Choroid plexus epithelial cell (primary cell): ENCODE measurements at regions not wholly inside any gene's neighbourhood (a gene's known extent, or its start where the extent isn't known, plus 50 kb on each side); places are given as distances from the start of the nearest gene placed in this dataset.

Experiments used
- DNase-seq: peaks from one replicate; pipeline ENCODE4 v3.0.0-alpha.2; 2010; ENCODE audit warnings: low read depth
- H3K4me3 ChIP-seq: 2 replicates; pipeline ENCODE4 v1.5.1; 2011; ENCODE audit warnings: low read depth, mild to moderate bottlenecking, control low read depth, low read length, moderate library complexity
- CTCF ChIP-seq: conservative IDR thresholded peaks from 2 replicates; pipeline ENCODE4 v1.5.1; 2011; ENCODE audit warnings: low read depth, mild to moderate bottlenecking, control low read depth, inconsistent platforms, low read length, moderate library complexity

GRCh38 chr13:73335944-73336343, 277.1 kb downstream of the KLF5 start:
- no peak for TF ChIP-seq CTCF
- no peak overlapping the region for H3K4me3 ChIP-seq
- no peak for DNase-seq

GRCh38 chr13:73335210-73335609, 276.4 kb downstream of the KLF5 start:
- TF ChIP-seq CTCF, result no peak
- no peak overlapping the region for H3K4me3 ChIP-seq
- peak; percentile 73 for DNase-seq

- DNase-seq, result no peak
These were observed 275.6 kb downstream of the KLF5 start for GRCh38 chr13:73334445-73334844.

GRCh38 chr13:73331556-73331955, 272.8 kb downstream of the KLF5 start:
- DNase-seq, result no peak
- no peak for TF ChIP-seq CTCF
- no peak overlapping the region for H3K4me3 ChIP-seq

More at GRCh38 chr13:73334445-73334844, 275.6 kb downstream of the KLF5 start:
- TF ChIP-seq CTCF, result no peak
- H3K4me3 ChIP-seq, result no peak overlapping the region

- TF ChIP-seq CTCF, result no peak
These were observed 270.6 kb downstream of the KLF5 start for GRCh38 chr13:73329355-73329754.

GRCh38 chr13:73327579-73327978, 268.8 kb downstream of the KLF5 start:
- H3K4me3 ChIP-seq, result no peak overlapping the region
- no peak for TF ChIP-seq CTCF
- no peak for DNase-seq

More at GRCh38 chr13:73329355-73329754, 270.6 kb downstream of the KLF5 start:
- no peak for DNase-seq
- no peak overlapping the region for H3K4me3 ChIP-seq

- no peak for TF ChIP-seq CTCF
- peak overlapping the region; percentile 11 for H3K4me3 ChIP-seq
- DNase-seq, result peak; percentile 30
These were observed 267.1 kb downstream of the KLF5 start for GRCh38 chr13:73325723-73326558.
